HG02943 (cell line): ENCODE measurements at regions not wholly inside any gene's neighbourhood (a gene's known extent, or its start where the extent isn't known, plus 50 kb on each side); places are given as distances from the start of the nearest gene placed in this dataset.

Source experiments
- ATAC-seq: cut with Tn5 transposase; IDR thresholded peaks from one replicate; pipeline ENCODE4 v1.9.1; 2021; ENCODE audit warnings: mild to moderate bottlenecking, low read depth, moderate library complexity; ENCODE audit not compliant: unreplicated experiment

GRCh38 chr4:18291981-18292380 lies 270.4 kb upstream of the LCORL start:
- ATAC-seq = no peak

DNA sequence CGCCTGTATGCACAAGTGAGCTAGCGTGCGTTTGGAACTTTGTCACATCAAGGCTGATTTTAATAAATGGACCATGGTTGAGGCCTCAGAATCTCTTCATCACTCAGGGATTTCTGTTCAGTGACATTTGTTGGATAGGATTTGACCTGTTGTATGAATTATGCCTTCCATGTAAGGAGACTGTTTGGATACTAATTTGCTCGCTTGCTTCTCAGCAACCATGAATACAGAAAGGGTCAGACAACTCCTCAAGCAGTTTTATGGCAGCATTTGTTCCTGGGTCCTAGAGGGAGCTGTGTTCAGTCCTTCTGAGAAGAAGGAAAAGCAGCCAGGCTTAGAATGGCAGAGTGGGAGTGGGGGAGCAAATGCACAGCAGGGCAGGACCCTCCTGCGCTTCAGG lies 269.7 kb upstream of the LCORL start:
- no peak for ATAC-seq

GRCh38 chr4:18285357-18285756 lies 263.8 kb upstream of the LCORL start:
- ATAC-seq = no peak

DNA sequence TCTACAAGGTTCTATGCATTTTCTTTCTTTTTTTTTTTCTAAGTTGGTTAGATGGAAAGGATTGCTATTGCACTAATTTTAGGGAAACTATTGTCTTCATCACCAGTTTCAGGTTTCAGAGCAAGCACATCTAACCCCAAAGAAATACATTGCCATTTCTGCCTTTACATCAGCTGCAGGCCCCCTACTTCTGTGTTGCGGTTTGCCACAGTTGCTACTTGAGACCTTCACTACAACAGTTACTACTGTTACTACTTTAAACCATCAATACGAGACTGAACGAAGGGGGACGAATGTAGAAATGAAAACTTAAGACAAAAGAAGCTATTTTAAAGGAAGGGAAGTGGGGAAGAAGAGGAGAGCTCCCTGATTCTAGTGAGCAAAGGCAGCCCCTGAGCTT lies 256.7 kb upstream of the LCORL start:
- no peak for ATAC-seq

DNA sequence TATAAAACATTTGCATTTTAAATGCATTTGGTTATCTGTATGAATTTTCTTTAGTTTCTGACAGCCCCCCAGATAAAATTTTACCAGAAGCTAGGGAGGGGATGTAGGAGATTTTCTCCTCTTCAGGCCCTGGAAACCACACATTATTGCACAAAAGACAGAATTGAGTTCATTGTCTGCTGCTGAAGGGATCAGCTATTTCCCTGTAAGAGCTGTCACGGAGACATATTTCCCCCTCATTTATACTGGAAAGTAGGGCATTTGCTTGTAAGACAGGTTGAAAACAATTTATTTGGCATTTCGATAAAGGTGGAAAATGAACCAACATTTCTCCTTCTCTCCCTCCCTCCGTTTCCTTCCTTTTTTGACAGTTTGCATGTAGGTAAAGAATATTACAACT lies 241.3 kb upstream of the LCORL start:
- no peak for ATAC-seq

- ATAC-seq = no peak
Observed at GRCh38 chr4:18252052-18252451, 230.5 kb upstream of the LCORL start.

DNA sequence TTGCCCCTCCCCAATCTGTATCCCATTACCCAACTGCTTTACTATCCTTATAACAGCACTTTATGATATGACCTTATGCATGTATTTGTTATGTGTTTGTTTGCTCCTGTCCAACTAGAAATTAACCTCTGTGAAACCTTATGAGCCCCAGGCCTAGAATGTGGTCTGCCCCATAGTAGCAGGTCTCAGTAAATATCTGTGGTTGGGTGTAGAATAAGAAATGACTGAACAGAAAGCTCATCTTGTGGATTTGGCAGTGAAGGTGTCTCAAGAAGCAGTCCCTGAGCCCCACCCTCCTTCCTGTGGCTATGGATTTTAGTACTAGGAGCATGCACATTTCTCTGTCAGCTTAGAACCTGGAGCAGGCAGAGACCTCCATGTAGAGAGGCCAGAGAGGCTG lies 229.0 kb upstream of the LCORL start:
- ATAC-seq = no peak

GRCh38 chr4:18248611-18249010 lies 227.1 kb upstream of the LCORL start:
- ATAC-seq = no peak

GRCh38 chr4:18247189-18247588 lies 225.6 kb upstream of the LCORL start:
- no peak for ATAC-seq

DNA sequence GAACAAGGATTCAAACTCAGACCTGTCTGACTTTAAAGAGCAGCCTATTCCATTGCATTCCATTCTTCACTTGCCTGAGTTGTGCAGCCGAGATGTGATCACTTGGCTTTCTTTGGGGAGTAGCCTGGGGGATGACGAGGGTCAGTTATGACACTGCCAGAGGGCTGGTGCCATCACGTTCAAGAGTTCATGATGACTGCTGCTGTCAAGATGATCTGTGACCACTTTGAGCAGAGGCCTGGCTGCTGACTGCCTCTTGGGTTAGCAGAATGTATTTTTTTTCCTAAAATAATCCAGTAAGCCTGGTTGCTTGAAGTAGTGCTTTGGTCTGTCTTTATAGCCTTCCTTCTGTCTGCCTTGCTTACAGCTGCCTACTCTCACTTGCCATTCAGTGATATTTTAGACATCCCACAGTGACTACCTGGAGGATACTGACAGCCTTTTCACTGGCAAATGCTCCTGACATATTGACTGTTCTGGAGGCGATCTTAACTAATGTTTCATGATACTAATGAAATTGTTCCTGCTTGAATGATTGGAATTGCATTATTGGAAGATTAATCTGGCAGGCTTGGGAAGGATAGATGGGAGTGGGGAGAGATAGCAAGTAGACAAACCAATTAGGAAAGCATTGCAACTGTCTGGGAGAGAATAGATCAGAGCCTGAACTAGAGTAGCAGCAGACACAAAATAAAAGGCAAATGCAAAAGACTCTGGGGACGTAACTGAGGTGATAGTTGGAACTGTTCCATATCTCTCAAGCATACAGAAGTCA lies 221.6 kb upstream of the LCORL start:
- no peak for ATAC-seq

DNA sequence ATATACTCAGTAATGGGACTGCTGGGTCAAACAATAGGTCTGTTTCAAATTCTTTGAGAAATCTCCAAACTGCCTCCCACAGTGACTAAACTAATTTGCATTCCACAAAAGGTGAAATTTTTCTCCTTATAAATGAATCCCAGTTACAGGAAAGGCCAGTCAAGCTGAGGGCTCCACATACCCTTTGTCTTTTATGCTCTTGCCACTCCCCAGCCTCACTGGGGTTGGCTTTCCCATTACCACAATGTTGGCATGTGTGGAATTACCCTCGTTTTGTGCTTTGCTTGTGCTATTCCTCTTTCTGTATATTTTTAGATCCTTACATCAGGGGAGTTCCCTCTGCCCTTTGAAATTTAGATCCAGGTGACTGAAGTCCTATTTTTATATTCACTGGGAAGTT lies 220.2 kb upstream of the LCORL start:
- ATAC-seq = no peak

DNA sequence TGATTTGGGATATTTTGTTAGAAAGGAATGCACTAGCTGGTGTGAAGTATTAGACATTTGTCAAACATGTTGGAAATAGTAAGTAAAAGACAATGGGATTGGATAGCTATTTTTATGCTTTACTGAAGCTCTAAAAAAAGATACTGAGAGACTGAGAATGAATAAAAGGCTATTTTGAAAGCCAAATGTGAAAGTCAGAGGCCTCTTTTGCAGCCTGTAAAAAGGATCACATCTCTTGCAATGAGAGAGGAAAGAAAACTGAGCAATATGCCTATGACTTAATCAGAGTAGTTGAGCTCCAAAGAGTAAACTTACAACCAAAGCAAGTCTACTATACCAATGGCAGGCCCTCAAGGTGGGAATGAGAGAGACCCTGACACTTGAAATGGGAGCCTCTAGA lies 212.6 kb upstream of the LCORL start:
- ATAC-seq = no peak

GRCh38 chr4:18231726-18232125 lies 210.2 kb upstream of the LCORL start:
- ATAC-seq = no peak

DNA sequence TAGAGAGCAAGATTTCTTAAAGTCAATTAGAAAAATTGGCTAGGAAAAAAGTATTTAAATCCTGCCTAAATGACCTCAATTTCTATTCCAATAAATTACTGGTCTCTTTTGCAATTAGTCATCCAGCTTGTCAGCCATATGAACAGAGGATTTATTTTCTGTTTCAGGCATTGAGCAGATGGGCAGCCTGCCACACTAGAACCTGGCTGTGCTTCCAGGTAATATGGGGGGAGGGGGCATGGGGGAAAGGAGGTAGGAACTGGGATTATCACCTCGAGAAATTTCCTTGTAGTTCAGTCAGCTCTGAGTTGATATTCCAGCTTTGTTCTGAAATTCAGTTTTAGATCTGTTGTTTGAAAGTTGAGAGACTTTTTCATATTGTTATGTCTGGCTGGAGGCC lies 206.3 kb upstream of the LCORL start:
- no peak for ATAC-seq

- ATAC-seq = no peak
Observed at GRCh38 chr4:18214411-18215055, 193.0 kb upstream of the LCORL start.

GRCh38 chr4:18213576-18214198 lies 192.1 kb upstream of the LCORL start:
- no peak for ATAC-seq

DNA sequence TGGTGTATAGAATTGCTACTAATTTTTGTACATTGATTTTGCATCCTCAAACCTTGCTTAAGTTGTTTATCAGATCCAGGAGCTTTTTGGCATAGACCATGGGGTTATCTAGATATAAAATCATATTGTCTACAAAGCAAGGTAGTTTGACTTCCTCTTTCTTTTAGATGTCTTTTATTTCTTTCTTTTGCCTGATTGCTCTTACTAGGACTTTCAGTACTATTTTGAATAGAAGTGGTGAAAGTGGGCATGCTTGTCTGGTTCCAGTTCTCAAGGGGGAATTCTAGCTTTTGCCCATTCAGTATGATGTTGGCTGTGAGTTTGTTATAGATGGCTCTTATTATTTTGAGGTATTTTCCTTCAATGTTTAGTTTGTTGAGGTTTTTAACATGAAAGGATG lies 187.9 kb upstream of the LCORL start:
- no peak for ATAC-seq

DNA sequence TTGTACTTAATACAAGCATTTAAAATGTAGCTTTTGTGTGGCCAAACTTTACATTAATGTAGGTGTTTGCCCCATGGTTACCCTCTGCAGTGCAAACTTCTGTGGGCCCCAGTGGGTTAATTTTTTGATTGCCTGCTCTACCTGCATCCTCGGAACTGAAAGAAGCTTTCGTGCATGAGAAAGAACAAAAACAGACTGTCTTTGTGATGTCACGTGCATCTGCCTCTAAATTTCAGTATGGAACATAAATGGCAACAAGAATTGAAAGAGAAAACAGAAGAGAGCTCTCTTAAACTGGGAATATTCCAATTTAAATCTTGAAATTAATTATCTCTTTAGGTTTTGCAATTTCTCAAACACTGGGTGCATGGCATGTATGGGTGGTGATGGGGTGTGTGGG lies 182.4 kb upstream of the LCORL start:
- ATAC-seq = no peak

DNA sequence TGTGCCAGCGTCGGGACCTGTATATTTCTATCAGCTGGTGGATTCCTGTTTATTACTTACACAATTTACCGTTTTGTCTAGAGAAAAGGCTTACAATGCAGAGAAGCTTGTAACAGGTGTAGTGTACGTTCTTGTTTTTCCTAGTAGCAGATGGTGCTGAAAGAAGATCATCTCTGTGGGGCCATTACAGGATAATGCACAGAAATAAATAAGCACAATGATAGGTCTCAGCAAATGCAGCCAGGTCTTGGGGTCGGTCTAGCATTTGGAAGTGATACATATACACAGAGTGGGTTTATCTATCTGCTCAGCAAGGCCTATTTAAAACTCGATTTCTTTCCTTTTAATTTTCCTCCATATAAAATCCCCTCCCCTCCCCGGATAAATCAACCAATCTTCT lies 180.9 kb upstream of the LCORL start:
- no peak for ATAC-seq

GRCh38 chr4:18201885-18202284 lies 180.3 kb upstream of the LCORL start:
- no peak for ATAC-seq

GRCh38 chr4:18198653-18199052 lies 177.1 kb upstream of the LCORL start:
- ATAC-seq = no peak

GRCh38 chr4:18197467-18197866 lies 175.9 kb upstream of the LCORL start:
- no peak for ATAC-seq
